Lower lobe of right lung (tissue), 2 donors: ENCODE measurements at regions not wholly inside any gene's neighbourhood (a gene's known extent, or its start where the extent isn't known, plus 50 kb on each side); places are given as distances from the start of the nearest gene placed in this dataset.
"Not testable (repeated sequence)": the region's sequence is repeated elsewhere in the genome, so short reads cannot be mapped to it uniquely, and the experiment has no call there.

Source experiments
- ATAC-seq, 2 donors: fragments of 200-7000 bp; cut with Tn5 transposase; one replicate each; pipeline ENCODE4 v1.9.1; 2020 to 2022; ENCODE audit warnings: mild to moderate bottlenecking in 2 of 2, moderate library complexity in 2 of 2
- DNase-seq: peaks from one replicate; pipeline ENCODE4 v3.0.0-alpha.2; 2020
- H3K27ac ChIP-seq: fragments of 200-600 bp; one replicate; pipeline ENCODE4 v1.8.0; 2022
- H3K27me3 ChIP-seq: fragments of 200-600 bp; one replicate; pipeline ENCODE4 v1.8.0; 2022; ENCODE audit warnings: low read depth
- H3K36me3 ChIP-seq: fragments of 200-600 bp; one replicate; pipeline ENCODE4 v1.8.0; 2022; ENCODE audit warnings: mild to moderate bottlenecking
- H3K4me1 ChIP-seq: fragments of 200-600 bp; one replicate; pipeline ENCODE4 v1.8.0; 2022
- H3K4me3 ChIP-seq: fragments of 200-600 bp; one replicate; pipeline ENCODE4 v1.8.0; 2022; ENCODE audit warnings: mild to moderate bottlenecking
- H3K9me3 ChIP-seq: fragments of 200-600 bp; one replicate; pipeline ENCODE4 v1.8.0; 2022
- CTCF ChIP-seq: fragments of 200-600 bp; IDR thresholded peaks from one replicate; pipeline ENCODE4 v1.8.0; 2022; ENCODE audit warnings: antibody characterized with exemption, mild to moderate bottlenecking
- intact Hi-C: fragments of 100-400 bp; cut with DNase I; formaldehyde crosslinking; loops from one replicate; pipeline ENCODE4 v1.11.0; 2022
- donor health status: DM: no; HTN: yes; CAD: no; lungs with severe emphysema.

- Histone ChIP-seq H3K27ac (no peak overlapping the region), H3K36me3 (no peaks in the 10 kb centered on the region), H3K4me1 (no peaks in the 10 kb centered on the region), H3K9me3 (no peaks in the 10 kb centered on the region), H3K27me3 (no peaks in the 10 kb centered on the region), H3K4me3 (no peak overlapping the region)
- ATAC-seq (peak in 1 of 2 donors; percentile 15), DNase-seq (no peak)
- no peak for TF ChIP-seq CTCF
- intact Hi-C loops = no loop called here
Observed at GRCh38 chr2:167331636-167332232, 443.5 kb downstream of the XIRP2 start.

DNA sequence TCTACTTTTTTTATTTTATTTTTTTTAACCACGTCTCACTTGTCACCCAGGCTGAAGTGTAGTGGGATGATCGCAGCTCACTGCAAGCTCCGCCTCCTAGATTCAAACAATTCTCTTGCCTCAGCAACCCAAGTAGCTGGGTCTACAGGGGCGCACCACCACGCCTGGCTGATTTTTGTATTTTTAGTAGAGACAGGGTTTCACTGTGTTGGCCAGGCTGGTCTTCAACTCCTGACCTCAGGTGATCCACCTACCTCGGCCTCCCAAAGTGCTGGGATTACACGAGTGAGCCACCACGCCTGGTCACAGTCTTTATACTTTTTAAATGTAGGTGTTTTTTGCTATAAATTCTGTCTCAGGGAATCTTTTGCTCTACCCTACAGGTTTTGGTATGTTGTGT, 440.5 kb downstream of the XIRP2 start:
- H3K4me3 ChIP-seq, H3K4me1 ChIP-seq, H3K27ac ChIP-seq, H3K9me3 ChIP-seq, ATAC-seq, intact Hi-C loops, H3K36me3 ChIP-seq, H3K27me3 ChIP-seq, DNase-seq: not testable (repeated sequence)

DNA sequence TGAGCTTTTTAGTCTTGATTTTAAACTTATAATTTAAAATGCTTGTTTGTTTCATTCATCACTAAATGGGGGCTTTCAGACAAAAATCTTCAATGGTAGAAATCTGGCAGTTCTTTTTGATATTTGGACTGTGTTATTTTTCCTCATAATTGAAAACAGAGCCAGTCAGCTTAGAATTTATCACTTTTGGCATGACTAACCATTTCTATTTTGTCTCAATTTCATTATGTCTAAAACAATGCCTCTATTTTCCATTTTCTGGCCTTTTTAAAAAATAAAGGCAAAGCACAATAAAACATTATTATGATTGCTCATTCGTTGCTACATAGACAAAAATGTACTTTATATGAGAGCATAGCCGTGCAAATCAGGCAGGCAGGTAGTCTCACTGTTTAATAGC, 434.5 kb downstream of the XIRP2 start:
- intact Hi-C loops = no loop called here
- no peak for TF ChIP-seq CTCF
- H3K4me3 ChIP-seq = no peak overlapping the region
- H3K4me1 ChIP-seq = no peaks in the 10 kb centered on the region
- H3K9me3 ChIP-seq = no peaks in the 10 kb centered on the region
- ATAC-seq (no peak), DNase-seq (no peak)
- H3K27me3 ChIP-seq = no peaks in the 10 kb centered on the region
- no peaks in the 10 kb centered on the region for H3K36me3 ChIP-seq
- H3K27ac ChIP-seq = no peak overlapping the region

- Histone ChIP-seq H3K4me3 (no peak overlapping the region), H3K27me3 (no peaks in the 10 kb centered on the region), H3K36me3 (no peaks in the 10 kb centered on the region), H3K27ac (no peak overlapping the region), H3K9me3 (no peaks in the 10 kb centered on the region), H3K4me1 (no peaks in the 10 kb centered on the region)
- no peak for TF ChIP-seq CTCF
- ATAC-seq (no peak), DNase-seq (no peak)
- intact Hi-C loops = no loop called here
Observed at GRCh38 chr2:167318581-167318980, 430.3 kb downstream of the XIRP2 start.

- Histone ChIP-seq H3K27ac (no peak overlapping the region), H3K4me1 (no peaks in the 10 kb centered on the region), H3K36me3 (no peaks in the 10 kb centered on the region), H3K4me3 (no peak overlapping the region), H3K9me3 (no peaks in the 10 kb centered on the region), H3K27me3 (no peaks in the 10 kb centered on the region)
- DNase-seq (no peak), ATAC-seq (no peak)
- TF ChIP-seq CTCF = no peak
- intact Hi-C loops = no loop called here
Observed at GRCh38 chr2:167310442-167310841, 422.2 kb downstream of the XIRP2 start.
